ENCODE measurements at regions not wholly inside any gene's neighbourhood (a gene's known extent, or its start where the extent isn't known, plus 50 kb on each side); places are given as distances from the start of the nearest gene placed in this dataset.

GRCh38 chr1:185559151-185559550 is 175.0 kb upstream of the HMCN1 start:
- no peak for DNase-seq
- Histone ChIP-seq H3K36me3 (no peaks in the 10 kb centered on the region), H3K27me3 (no peaks in the 10 kb centered on the region), H3K4me3 (no peak overlapping the region), H3K9me3 (no peaks in the 10 kb centered on the region), H3K27ac (no peak overlapping the region), H3K4me1 (peaks cover 0 to 6% (median 0%) of the 10 kb centered on the region in 4 donors)
- TF ChIP-seq, protein P1, sequence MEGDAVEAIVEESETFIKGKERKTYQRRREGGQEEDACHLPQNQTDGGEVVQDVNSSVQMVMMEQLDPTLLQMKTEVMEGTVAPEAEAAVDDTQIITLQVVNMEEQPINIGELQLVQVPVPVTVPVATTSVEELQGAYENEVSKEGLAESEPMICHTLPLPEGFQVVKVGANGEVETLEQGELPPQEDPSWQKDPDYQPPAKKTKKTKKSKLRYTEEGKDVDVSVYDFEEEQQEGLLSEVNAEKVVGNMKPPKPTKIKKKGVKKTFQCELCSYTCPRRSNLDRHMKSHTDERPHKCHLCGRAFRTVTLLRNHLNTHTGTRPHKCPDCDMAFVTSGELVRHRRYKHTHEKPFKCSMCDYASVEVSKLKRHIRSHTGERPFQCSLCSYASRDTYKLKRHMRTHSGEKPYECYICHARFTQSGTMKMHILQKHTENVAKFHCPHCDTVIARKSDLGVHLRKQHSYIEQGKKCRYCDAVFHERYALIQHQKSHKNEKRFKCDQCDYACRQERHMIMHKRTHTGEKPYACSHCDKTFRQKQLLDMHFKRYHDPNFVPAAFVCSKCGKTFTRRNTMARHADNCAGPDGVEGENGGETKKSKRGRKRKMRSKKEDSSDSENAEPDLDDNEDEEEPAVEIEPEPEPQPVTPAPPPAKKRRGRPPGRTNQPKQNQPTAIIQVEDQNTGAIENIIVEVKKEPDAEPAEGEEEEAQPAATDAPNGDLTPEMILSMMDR (IDR thresholded peaks at IDR 0.05) = no peak
- no peak for TF ChIP-seq POLR2A (IDR thresholded peaks at IDR 0.05)

DNA sequence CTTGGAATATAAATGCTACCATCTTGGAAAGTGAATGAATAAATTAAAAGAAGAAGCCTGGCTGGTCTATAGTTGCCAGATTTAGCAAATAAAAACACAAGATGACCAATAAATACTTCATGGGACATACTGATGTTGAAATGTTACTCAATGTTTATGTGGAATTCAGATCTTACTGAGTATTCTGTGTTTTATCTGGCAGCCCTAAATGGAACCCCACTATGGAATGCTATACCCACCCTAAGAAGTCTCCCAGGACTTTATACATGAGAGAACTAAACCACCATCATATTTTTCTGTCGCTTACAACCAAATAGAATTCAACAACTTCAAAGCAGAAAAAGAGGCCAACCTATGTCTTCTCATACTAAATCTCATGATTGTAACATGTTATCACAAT is 177.6 kb upstream of the HMCN1 start:
- Histone ChIP-seq H3K4me1 (peaks cover 0 to 6% (median 0%) of the 10 kb centered on the region in 4 donors), H3K27me3 (no peaks in the 10 kb centered on the region), H3K36me3 (no peaks in the 10 kb centered on the region), H3K27ac (no peak overlapping the region), H3K4me3 (no peak overlapping the region), H3K9me3 (no peaks in the 10 kb centered on the region)
- no peak for TF ChIP-seq POLR2A (IDR thresholded peaks at IDR 0.05)
- TF ChIP-seq, protein P1 (IDR thresholded peaks at IDR 0.05) = no peak
- no peak for DNase-seq

- Histone ChIP-seq H3K4me1 (peaks cover 0 to 4% (median 0%) of the 10 kb centered on the region in 4 donors), H3K27ac (no peak overlapping the region), H3K27me3 (no peaks in the 10 kb centered on the region), H3K36me3 (no peaks in the 10 kb centered on the region), H3K9me3 (no peaks in the 10 kb centered on the region), H3K4me3 (no peak overlapping the region)
- TF ChIP-seq, protein P1 (IDR thresholded peaks at IDR 0.05) = no peak
- TF ChIP-seq POLR2A (IDR thresholded peaks at IDR 0.05) = no peak
- no peak for DNase-seq
These were observed 178.4 kb upstream of the HMCN1 start for GRCh38 chr1:185555743-185556142.

GRCh38 chr1:185551008-185551407 is 183.2 kb upstream of the HMCN1 start:
- no peaks in the 10 kb centered on the region for H3K9me3 ChIP-seq
- H3K4me1 ChIP-seq = no peaks in the 10 kb centered on the region
- H3K36me3 ChIP-seq = no peaks in the 10 kb centered on the region
- TF ChIP-seq, protein P1 (IDR thresholded peaks at IDR 0.05) = no peak
- no peak for TF ChIP-seq POLR2A (IDR thresholded peaks at IDR 0.05)
- no peak overlapping the region for H3K27ac ChIP-seq
- no peak for DNase-seq
- no peak overlapping the region for H3K4me3 ChIP-seq
- H3K27me3 ChIP-seq = no peaks in the 10 kb centered on the region

GRCh38 chr1:185549906-185550305 is 184.3 kb upstream of the HMCN1 start:
- H3K27ac ChIP-seq = no peak overlapping the region
- TF ChIP-seq, protein P1 (IDR thresholded peaks at IDR 0.05) = no peak
- no peak for TF ChIP-seq POLR2A (IDR thresholded peaks at IDR 0.05)
- DNase-seq = no peak

DNA sequence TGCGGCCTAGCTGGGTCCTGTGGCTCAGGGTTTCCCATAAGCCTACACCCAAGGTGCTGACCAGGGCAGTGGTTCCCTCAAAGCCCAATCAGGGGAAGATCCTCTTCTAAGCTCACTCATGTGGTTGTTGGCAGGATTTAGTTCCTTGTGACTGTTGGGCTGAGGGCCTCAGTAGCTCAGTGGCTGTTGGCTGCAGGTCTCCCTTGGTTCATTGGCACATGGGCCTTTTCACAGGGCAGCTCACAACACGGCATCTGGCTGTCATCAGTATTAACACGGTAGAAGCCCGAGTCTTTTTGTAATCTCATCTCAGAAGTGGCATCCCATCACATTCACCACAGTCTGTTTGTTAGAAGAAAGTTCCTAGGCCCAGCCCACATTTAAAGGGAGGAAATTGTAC is 188.2 kb upstream of the HMCN1 start:
- TF ChIP-seq, protein P1 (IDR thresholded peaks at IDR 0.05) = no peak
- TF ChIP-seq POLR2A (IDR thresholded peaks at IDR 0.05) = no peak

More at GRCh38 chr1:185549906-185550305, 184.3 kb upstream of the HMCN1 start:
- H3K4me3 ChIP-seq = no peak overlapping the region
- H3K9me3 ChIP-seq = no peaks in the 10 kb centered on the region
- no peaks in the 10 kb centered on the region for H3K27me3 ChIP-seq
- no peaks in the 10 kb centered on the region for H3K4me1 ChIP-seq
- H3K36me3 ChIP-seq = no peaks in the 10 kb centered on the region

More for the DNA sequence above, 188.2 kb upstream of the HMCN1 start:
- no peaks in the 10 kb centered on the region for H3K4me1 ChIP-seq
- H3K36me3 ChIP-seq = no peaks in the 10 kb centered on the region
- no peak for DNase-seq
- no peaks in the 10 kb centered on the region for H3K9me3 ChIP-seq
- H3K27ac ChIP-seq = no peak overlapping the region
- H3K4me3 ChIP-seq = no peak overlapping the region
- H3K27me3 ChIP-seq = no peaks in the 10 kb centered on the region
